ENCODE measurements at regions not wholly inside any gene's neighbourhood (a gene's known extent, or its start where the extent isn't known, plus 50 kb on each side); places are given as distances from the start of the nearest gene placed in this dataset.

GRCh38 chr15:31579976-31580375 lies 253.3 kb downstream of the KLF13 start:
- no peak overlapping the region for H3K27ac Mint-ChIP-seq

GRCh38 chr15:31584195-31584594 lies 257.6 kb downstream of the KLF13 start:
- Mint-ChIP-seq H3K27me3 (no peaks in the 10 kb centered on the region), H3K4me3 (no peak overlapping the region), H3K27ac (no peak overlapping the region), H3K36me3 (peaks cover 8% of the 10 kb centered on the region), H3K9me3 (peaks cover 19% of the 10 kb centered on the region), H3K4me1 (peaks cover 2% of the 10 kb centered on the region)
- DNase-seq, result no peak

More at GRCh38 chr15:31579976-31580375, 253.3 kb downstream of the KLF13 start:
- Mint-ChIP-seq H3K27me3 (no peaks in the 10 kb centered on the region), H3K4me3 (no peak overlapping the region), H3K9me3 (peaks cover 19% of the 10 kb centered on the region), H3K36me3 (peaks cover 8% of the 10 kb centered on the region), H3K4me1 (peaks cover 2% of the 10 kb centered on the region)
- DNase-seq, result no peak

- H3K36me3 Mint-ChIP-seq, result peaks cover 8% of the 10 kb centered on the region
- peaks cover 16% of the 10 kb centered on the region for H3K9me3 Mint-ChIP-seq
- DNase-seq, result no peak
- no peaks in the 10 kb centered on the region for H3K27me3 Mint-ChIP-seq
- no peak overlapping the region for H3K4me3 Mint-ChIP-seq
- no peaks in the 10 kb centered on the region for H3K4me1 Mint-ChIP-seq
- no peak overlapping the region for H3K27ac Mint-ChIP-seq
Observed at GRCh38 chr15:31585240-31585639, 258.6 kb downstream of the KLF13 start.

- Mint-ChIP-seq H3K4me1 (no peaks in the 10 kb centered on the region), H3K4me3 (no peak overlapping the region), H3K27ac (no peak overlapping the region), H3K36me3 (peaks cover 7% of the 10 kb centered on the region), H3K9me3 (peaks cover 16% of the 10 kb centered on the region), H3K27me3 (no peaks in the 10 kb centered on the region)
- no peak for DNase-seq
Observed at GRCh38 chr15:31586841-31587240, 260.2 kb downstream of the KLF13 start.

- peaks cover 1% of the 10 kb centered on the region for H3K36me3 Mint-ChIP-seq
- no peak overlapping the region for H3K4me3 Mint-ChIP-seq
- no peaks in the 10 kb centered on the region for H3K27me3 Mint-ChIP-seq
- H3K9me3 Mint-ChIP-seq, result peaks cover 8% of the 10 kb centered on the region
- H3K4me1 Mint-ChIP-seq, result no peaks in the 10 kb centered on the region
- no peak overlapping the region for H3K27ac Mint-ChIP-seq
- DNase-seq, result no peak
Observed at GRCh38 chr15:31587583-31587982, 260.9 kb downstream of the KLF13 start.

- Mint-ChIP-seq H3K9me3 (no peaks in the 10 kb centered on the region), H3K27me3 (no peaks in the 10 kb centered on the region), H3K4me1 (no peaks in the 10 kb centered on the region), H3K27ac (no peak overlapping the region), H3K4me3 (no peak overlapping the region), H3K36me3 (no peaks in the 10 kb centered on the region)
- no peak for DNase-seq
Observed at GRCh38 chr15:31590609-31591008, 264.0 kb downstream of the KLF13 start.

- no peak overlapping the region for H3K27ac Mint-ChIP-seq
Observed at GRCh38 chr15:31591908-31592307, 265.3 kb downstream of the KLF13 start.

GRCh38 chr15:31597466-31597865 lies 270.8 kb downstream of the KLF13 start:
- Mint-ChIP-seq H3K4me1 (no peaks in the 10 kb centered on the region), H3K27me3 (peaks cover 13% of the 10 kb centered on the region), H3K27ac (no peak overlapping the region), H3K4me3 (no peak overlapping the region), H3K36me3 (no peaks in the 10 kb centered on the region), H3K9me3 (no peaks in the 10 kb centered on the region)
- no peak for DNase-seq

More at GRCh38 chr15:31591908-31592307, 265.3 kb downstream of the KLF13 start:
- no peaks in the 10 kb centered on the region for H3K9me3 Mint-ChIP-seq
- no peaks in the 10 kb centered on the region for H3K27me3 Mint-ChIP-seq
- DNase-seq, result no peak
- H3K4me1 Mint-ChIP-seq, result no peaks in the 10 kb centered on the region
- no peak overlapping the region for H3K4me3 Mint-ChIP-seq
- H3K36me3 Mint-ChIP-seq, result no peaks in the 10 kb centered on the region

GRCh38 chr15:31598620-31599019 lies 272.0 kb downstream of the KLF13 start:
- Mint-ChIP-seq H3K4me1 (no peaks in the 10 kb centered on the region), H3K36me3 (no peaks in the 10 kb centered on the region), H3K27me3 (peaks cover 13% of the 10 kb centered on the region), H3K9me3 (peaks cover under 1% of the 10 kb centered on the region), H3K27ac (no peak overlapping the region), H3K4me3 (no peak overlapping the region)
- no peak for DNase-seq

- no peaks in the 10 kb centered on the region for H3K4me1 Mint-ChIP-seq
- H3K4me3 Mint-ChIP-seq, result no peak overlapping the region
- DNase-seq, result no peak
- H3K27me3 Mint-ChIP-seq, result peaks cover 33% of the 10 kb centered on the region
- no peaks in the 10 kb centered on the region for H3K36me3 Mint-ChIP-seq
- H3K27ac Mint-ChIP-seq, result no peak overlapping the region
- H3K9me3 Mint-ChIP-seq, result peaks cover 2% of the 10 kb centered on the region
Observed at GRCh38 chr15:31605467-31605931, 278.9 kb downstream of the KLF13 start.

- Mint-ChIP-seq H3K36me3 (no peaks in the 10 kb centered on the region), H3K9me3 (peaks cover 2% of the 10 kb centered on the region), H3K4me1 (no peaks in the 10 kb centered on the region)
Observed at GRCh38 chr15:31606194-31606669, 279.6 kb downstream of the KLF13 start.

GRCh38 chr15:31606931-31607497 lies 280.4 kb downstream of the KLF13 start:
- H3K27me3 Mint-ChIP-seq, result peaks cover 27% of the 10 kb centered on the region
- H3K4me1 Mint-ChIP-seq, result no peaks in the 10 kb centered on the region
- DNase-seq, result no peak
- peaks cover 2% of the 10 kb centered on the region for H3K9me3 Mint-ChIP-seq
- H3K36me3 Mint-ChIP-seq, result no peaks in the 10 kb centered on the region
- no peak overlapping the region for H3K27ac Mint-ChIP-seq
- H3K4me3 Mint-ChIP-seq, result no peak overlapping the region

More at GRCh38 chr15:31606194-31606669, 279.6 kb downstream of the KLF13 start:
- Mint-ChIP-seq H3K4me3 (no peak overlapping the region), H3K27ac (no peak overlapping the region), H3K27me3 (peaks cover 32% of the 10 kb centered on the region)
- DNase-seq, result no peak

- Mint-ChIP-seq H3K27me3 (peaks cover 32% of the 10 kb centered on the region), H3K9me3 (peaks cover 2% of the 10 kb centered on the region), H3K36me3 (no peaks in the 10 kb centered on the region), H3K4me1 (no peaks in the 10 kb centered on the region), H3K27ac (no peak overlapping the region), H3K4me3 (no peak overlapping the region)
- no peak for DNase-seq
Observed at GRCh38 chr15:31607656-31608055, 281.0 kb downstream of the KLF13 start.

GRCh38 chr15:31609258-31609681 lies 282.6 kb downstream of the KLF13 start:
- no peaks in the 10 kb centered on the region for H3K36me3 Mint-ChIP-seq
- H3K27me3 Mint-ChIP-seq, result peaks cover 37% of the 10 kb centered on the region
- H3K9me3 Mint-ChIP-seq, result no peaks in the 10 kb centered on the region
- H3K4me3 Mint-ChIP-seq, result no peak overlapping the region
- H3K4me1 Mint-ChIP-seq, result no peaks in the 10 kb centered on the region
- no peak for DNase-seq
- H3K27ac Mint-ChIP-seq, result no peak overlapping the region

- Mint-ChIP-seq H3K4me3 (no peak overlapping the region), H3K27ac (no peak overlapping the region), H3K27me3 (peaks cover 37% of the 10 kb centered on the region), H3K36me3 (no peaks in the 10 kb centered on the region), H3K9me3 (no peaks in the 10 kb centered on the region), H3K4me1 (no peaks in the 10 kb centered on the region)
- no peak for DNase-seq
Observed at GRCh38 chr15:31609906-31610305, 283.3 kb downstream of the KLF13 start.

Data from activated naive CD8-positive, alpha-beta T cell treated with anti-CD3 and anti-CD28 coated beads for 36 hours (primary cell).